Dendritic cell treated with granulocyte-macrophage colony-stimulating factor and Interleukin-4, amounts not matched to agents 40 ng/mL and 50 ng/mL, for 4 days (primary cell): ENCODE measurements at regions not wholly inside any gene's neighbourhood (a gene's known extent, or its start where the extent isn't known, plus 50 kb on each side); places are given as distances from the start of the nearest gene placed in this dataset.

Source experiments
- H3K27ac Mint-ChIP-seq: one replicate; pipeline ENCODE4 v1.8.0; 2022; ENCODE audit warnings: mild to moderate bottlenecking, mixed read lengths
- H3K27me3 Mint-ChIP-seq: one replicate; pipeline ENCODE4 v1.8.0; 2022; ENCODE audit warnings: mild to moderate bottlenecking, mixed read lengths
- H3K36me3 Mint-ChIP-seq: one replicate; pipeline ENCODE4 v1.8.0; 2022; ENCODE audit warnings: low read depth, mixed read lengths
- H3K4me1 Mint-ChIP-seq: one replicate; pipeline ENCODE4 v1.8.0; 2022; ENCODE audit warnings: low read depth, mixed read lengths
- H3K4me3 Mint-ChIP-seq: one replicate; pipeline ENCODE4 v1.8.0; 2022; ENCODE audit warnings: mild to moderate bottlenecking, moderate library complexity, mixed read lengths
- H3K9me3 Mint-ChIP-seq: one replicate; pipeline ENCODE4 v1.8.0; 2022; ENCODE audit warnings: mixed read lengths
- intact Hi-C: fragments of 100-400 bp; cut with micrococcal nuclease; formaldehyde crosslinking; loops from one replicate; pipeline ENCODE4 v1.15.0; 2022

- no peak overlapping the region for H3K4me3 Mint-ChIP-seq
- no peaks in the 10 kb centered on the region for H3K9me3 Mint-ChIP-seq
- no peak overlapping the region for H3K27ac Mint-ChIP-seq
- no peaks in the 10 kb centered on the region for H3K36me3 Mint-ChIP-seq
- intact Hi-C loops = no loop called here
- H3K27me3 Mint-ChIP-seq = no peaks in the 10 kb centered on the region
- no peaks in the 10 kb centered on the region for H3K4me1 Mint-ChIP-seq
Measured at GRCh38 chr12:107144441-107144840, 51.1 kb upstream of the CRY1 start.

GRCh38 chr12:107144990-107145389 lies 51.6 kb upstream of the CRY1 start:
- Mint-ChIP-seq H3K4me3 (no peak overlapping the region), H3K27me3 (no peaks in the 10 kb centered on the region), H3K4me1 (no peaks in the 10 kb centered on the region), H3K36me3 (no peaks in the 10 kb centered on the region), H3K27ac (no peak overlapping the region), H3K9me3 (no peaks in the 10 kb centered on the region)
- intact Hi-C loops = no loop called here

GRCh38 chr12:107145397-107145796 lies 52.0 kb upstream of the CRY1 start:
- no peak overlapping the region for H3K4me3 Mint-ChIP-seq
- no peaks in the 10 kb centered on the region for H3K4me1 Mint-ChIP-seq
- H3K9me3 Mint-ChIP-seq = no peaks in the 10 kb centered on the region
- no peaks in the 10 kb centered on the region for H3K27me3 Mint-ChIP-seq
- intact Hi-C loops = no loop called here
- H3K36me3 Mint-ChIP-seq = no peaks in the 10 kb centered on the region
- no peak overlapping the region for H3K27ac Mint-ChIP-seq

GRCh38 chr12:107148107-107148506 lies 54.8 kb upstream of the CRY1 start:
- Mint-ChIP-seq H3K36me3 (no peaks in the 10 kb centered on the region), H3K4me3 (no peak overlapping the region), H3K4me1 (no peaks in the 10 kb centered on the region), H3K27ac (no peak overlapping the region), H3K9me3 (no peaks in the 10 kb centered on the region), H3K27me3 (no peaks in the 10 kb centered on the region)
- intact Hi-C loops = no loop called here

- Mint-ChIP-seq H3K27me3 (no peaks in the 10 kb centered on the region), H3K4me3 (no peak overlapping the region), H3K36me3 (no peaks in the 10 kb centered on the region), H3K27ac (no peak overlapping the region), H3K9me3 (no peaks in the 10 kb centered on the region), H3K4me1 (no peaks in the 10 kb centered on the region)
- intact Hi-C loops = no loop called here
Measured at GRCh38 chr12:107152315-107152714, 59.0 kb upstream of the CRY1 start.

- intact Hi-C loops = no loop called here
- Mint-ChIP-seq H3K36me3 (no peaks in the 10 kb centered on the region), H3K9me3 (no peaks in the 10 kb centered on the region), H3K4me1 (no peaks in the 10 kb centered on the region), H3K27ac (no peak overlapping the region), H3K27me3 (peaks cover 21% of the 10 kb centered on the region), H3K4me3 (no peak overlapping the region)
Measured at GRCh38 chr12:107159384-107159900, 66.1 kb upstream of the CRY1 start.

- intact Hi-C loops = no loop called here
- H3K27me3 Mint-ChIP-seq = peaks cover 18% of the 10 kb centered on the region
- no peaks in the 10 kb centered on the region for H3K36me3 Mint-ChIP-seq
- no peaks in the 10 kb centered on the region for H3K9me3 Mint-ChIP-seq
- H3K4me3 Mint-ChIP-seq = no peak overlapping the region
- H3K27ac Mint-ChIP-seq = no peak overlapping the region
- no peaks in the 10 kb centered on the region for H3K4me1 Mint-ChIP-seq
Measured at GRCh38 chr12:107163413-107163812, 70.1 kb upstream of the CRY1 start.

- H3K9me3 Mint-ChIP-seq = no peaks in the 10 kb centered on the region
- H3K4me3 Mint-ChIP-seq = no peak overlapping the region
- no peaks in the 10 kb centered on the region for H3K4me1 Mint-ChIP-seq
- H3K27ac Mint-ChIP-seq = no peak overlapping the region
- intact Hi-C loops = no loop called here
- H3K36me3 Mint-ChIP-seq = no peaks in the 10 kb centered on the region
- H3K27me3 Mint-ChIP-seq = peaks cover 15% of the 10 kb centered on the region
Measured at GRCh38 chr12:107164392-107164791, 71.0 kb upstream of the CRY1 start.

- Mint-ChIP-seq H3K36me3 (no peaks in the 10 kb centered on the region), H3K9me3 (no peaks in the 10 kb centered on the region), H3K27me3 (peaks cover 9% of the 10 kb centered on the region), H3K4me1 (no peaks in the 10 kb centered on the region), H3K4me3 (no peak overlapping the region), H3K27ac (no peak overlapping the region)
- intact Hi-C loops = no loop called here
Measured at GRCh38 chr12:107165581-107165980, 72.2 kb upstream of the CRY1 start.

GRCh38 chr12:107167756-107168155 lies 74.4 kb upstream of the CRY1 start:
- Mint-ChIP-seq H3K27ac (no peak overlapping the region), H3K4me1 (no peaks in the 10 kb centered on the region), H3K36me3 (no peaks in the 10 kb centered on the region), H3K27me3 (no peaks in the 10 kb centered on the region), H3K9me3 (no peaks in the 10 kb centered on the region), H3K4me3 (no peak overlapping the region)
- intact Hi-C loops = no loop called here

GRCh38 chr12:107169200-107169599 lies 75.9 kb upstream of the CRY1 start:
- H3K36me3 Mint-ChIP-seq = no peaks in the 10 kb centered on the region
- H3K27ac Mint-ChIP-seq = no peak overlapping the region
- no peaks in the 10 kb centered on the region for H3K27me3 Mint-ChIP-seq
- H3K4me3 Mint-ChIP-seq = no peak overlapping the region
- no peaks in the 10 kb centered on the region for H3K9me3 Mint-ChIP-seq
- H3K4me1 Mint-ChIP-seq = no peaks in the 10 kb centered on the region
- intact Hi-C loops = no loop called here

- peaks cover 6% of the 10 kb centered on the region for H3K27me3 Mint-ChIP-seq
- no peaks in the 10 kb centered on the region for H3K9me3 Mint-ChIP-seq
- H3K27ac Mint-ChIP-seq = no peak overlapping the region
- peaks cover 5% of the 10 kb centered on the region for H3K4me1 Mint-ChIP-seq
- intact Hi-C loops = no loop called here
- H3K4me3 Mint-ChIP-seq = no peak overlapping the region
- H3K36me3 Mint-ChIP-seq = no peaks in the 10 kb centered on the region
Measured at GRCh38 chr12:107178776-107179175, 85.4 kb upstream of the CRY1 start.

- peaks cover 5% of the 10 kb centered on the region for H3K4me1 Mint-ChIP-seq
- intact Hi-C loops = no loop called here
- no peak overlapping the region for H3K27ac Mint-ChIP-seq
- H3K27me3 Mint-ChIP-seq = peaks cover 6% of the 10 kb centered on the region
- H3K36me3 Mint-ChIP-seq = no peaks in the 10 kb centered on the region
- H3K9me3 Mint-ChIP-seq = no peaks in the 10 kb centered on the region
- H3K4me3 Mint-ChIP-seq = no peak overlapping the region
Measured at GRCh38 chr12:107179871-107180270, 86.5 kb upstream of the CRY1 start.

- peaks cover 5% of the 10 kb centered on the region for H3K4me1 Mint-ChIP-seq
- H3K4me3 Mint-ChIP-seq = no peak overlapping the region
- H3K27me3 Mint-ChIP-seq = peaks cover 6% of the 10 kb centered on the region
- H3K27ac Mint-ChIP-seq = no peak overlapping the region
- no peaks in the 10 kb centered on the region for H3K36me3 Mint-ChIP-seq
- intact Hi-C loops = no loop called here
- no peaks in the 10 kb centered on the region for H3K9me3 Mint-ChIP-seq
Measured at GRCh38 chr12:107180272-107180671, 86.9 kb upstream of the CRY1 start.

- Mint-ChIP-seq H3K27me3 (peaks cover 5% of the 10 kb centered on the region), H3K9me3 (no peaks in the 10 kb centered on the region)
- intact Hi-C loops = no loop called here
Measured at GRCh38 chr12:107184359-107184930, 91.1 kb upstream of the CRY1 start.

More at GRCh38 chr12:107184359-107184930, 91.1 kb upstream of the CRY1 start:
- Mint-ChIP-seq H3K4me3 (no peak overlapping the region), H3K36me3 (no peaks in the 10 kb centered on the region), H3K4me1 (no peaks in the 10 kb centered on the region), H3K27ac (no peak overlapping the region)
